ENCODE measurements at regions not wholly inside any gene's neighbourhood (a gene's known extent, or its start where the extent isn't known, plus 50 kb on each side); places are given as distances from the start of the nearest gene placed in this dataset.

DNA sequence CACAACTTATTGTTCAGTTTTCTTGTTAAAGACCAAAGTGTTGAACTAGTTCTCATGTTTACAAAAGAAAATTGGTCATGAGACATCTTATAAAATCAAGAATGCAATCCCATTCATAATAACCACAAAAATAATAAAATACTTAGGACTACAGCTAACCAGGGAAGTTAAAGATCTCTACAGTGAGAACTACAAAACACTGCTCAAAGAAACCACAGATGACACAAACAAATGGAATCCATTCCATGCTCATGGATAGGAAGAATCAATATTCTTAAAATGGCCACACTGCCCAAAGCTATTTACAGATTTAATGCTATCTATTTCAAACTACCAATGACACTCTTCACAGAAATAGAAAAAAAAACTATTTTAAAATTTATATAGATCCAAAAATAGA lies 1354.8 kb upstream of the CDH2 start:
- no peak for DNase-seq (ENCODE audit: low read depth)

DNA sequence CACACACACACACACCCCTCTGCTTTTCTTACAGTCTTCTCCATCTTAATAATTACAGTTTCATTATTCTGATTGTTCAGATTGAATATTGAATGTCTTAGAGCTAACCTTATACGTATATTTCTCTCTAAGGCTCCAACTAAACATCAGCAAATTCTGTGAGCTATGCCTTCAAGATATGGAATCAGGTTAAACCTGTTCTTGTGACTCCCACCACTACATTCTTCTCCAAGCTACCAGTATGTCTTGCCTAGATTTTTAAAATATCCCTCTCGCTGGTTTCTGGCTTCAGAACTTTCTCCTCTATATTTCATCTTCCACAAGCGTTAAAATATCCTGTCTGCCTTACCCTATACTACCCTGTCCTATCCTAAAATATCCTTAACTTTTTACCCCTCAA lies 1346.4 kb upstream of the CDH2 start:
- no peak for DNase-seq (ENCODE audit: low read depth)

DNA sequence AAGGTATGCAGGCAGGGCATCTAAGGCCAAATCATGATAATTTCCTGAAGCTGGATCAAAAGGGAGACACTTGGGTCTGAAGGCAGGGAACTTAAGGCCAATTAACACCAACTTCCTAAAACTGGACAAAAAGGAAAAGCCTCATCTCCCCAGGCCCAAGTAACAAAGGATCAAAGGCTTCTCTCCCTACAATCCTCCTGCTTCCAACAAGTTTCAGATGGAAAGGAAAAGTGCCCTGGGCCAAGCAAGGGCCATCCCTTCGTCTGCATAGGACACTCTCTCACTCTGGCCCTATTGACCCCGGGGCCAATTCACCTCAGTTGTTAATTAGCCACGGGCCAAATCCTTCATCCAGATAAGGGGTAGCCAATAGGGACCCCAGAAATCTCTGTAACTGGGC lies 1335.8 kb upstream of the CDH2 start:
- DNase-seq (ENCODE audit: low read depth): no peak

DNA sequence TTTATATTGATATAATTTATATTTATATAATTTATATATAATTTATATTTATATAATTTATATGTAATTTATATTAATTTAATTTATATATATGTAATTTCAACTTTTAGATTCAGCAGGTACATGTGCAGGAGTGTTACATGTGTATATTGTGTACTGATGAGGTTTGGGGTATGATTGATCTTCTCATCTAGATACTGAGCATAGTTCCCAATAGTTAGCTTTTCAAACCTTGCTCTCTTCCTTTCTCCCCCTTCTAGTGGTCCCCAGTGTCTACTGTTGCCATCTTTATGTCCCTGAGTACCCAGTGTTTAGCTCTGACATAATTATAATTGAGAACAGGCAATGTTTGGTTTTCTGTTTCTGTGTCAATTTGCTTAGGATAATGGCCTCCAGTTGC lies 1335.3 kb upstream of the CDH2 start:
- no peak for DNase-seq (ENCODE audit: low read depth)

DNA sequence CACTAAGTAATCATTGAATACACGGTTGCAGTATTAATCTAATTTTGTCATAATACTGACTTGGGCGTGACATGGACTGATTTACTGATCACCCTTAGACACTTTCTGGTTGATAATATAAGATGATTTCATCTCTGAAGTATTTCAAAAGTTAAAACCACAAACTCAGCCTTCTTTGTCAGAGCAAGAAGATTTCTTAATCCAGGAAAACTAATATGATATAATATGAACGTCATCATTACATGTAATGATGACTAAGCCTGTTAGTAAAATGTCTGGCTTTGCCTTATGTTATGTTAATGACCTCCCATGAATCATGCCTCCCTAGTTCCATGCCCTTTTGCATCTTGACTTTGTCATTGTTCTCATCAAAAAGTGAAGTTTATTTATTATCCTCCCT lies 1325.0 kb upstream of the CDH2 start:
- DNase-seq (ENCODE audit: low read depth): peak; percentile 53

DNA sequence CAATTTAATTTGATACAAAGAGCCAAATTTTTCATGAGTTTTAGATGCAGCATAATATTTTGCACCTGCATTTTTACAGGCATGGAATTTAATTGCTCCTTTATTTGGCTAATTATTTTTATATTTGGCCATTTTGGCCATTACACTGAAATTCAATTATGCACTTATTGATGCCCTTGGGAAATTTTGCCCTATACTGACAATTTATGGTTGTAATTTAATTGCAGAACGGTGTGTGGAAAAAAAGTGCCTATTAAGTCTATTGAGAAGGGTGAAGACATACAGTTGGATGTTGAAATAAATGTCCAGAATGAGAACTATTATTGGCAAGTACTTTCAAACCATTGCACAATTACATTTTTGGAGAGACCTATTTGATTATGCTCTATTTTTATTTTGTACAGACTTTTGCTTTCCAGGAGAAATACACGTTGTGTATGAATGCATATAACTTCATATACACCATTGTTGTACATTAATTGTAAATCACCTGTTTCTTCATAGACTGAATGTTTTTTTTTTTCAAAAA lies 1319.3 kb upstream of the CDH2 start:
- DNase-seq (ENCODE audit: low read depth): no peak

DNA sequence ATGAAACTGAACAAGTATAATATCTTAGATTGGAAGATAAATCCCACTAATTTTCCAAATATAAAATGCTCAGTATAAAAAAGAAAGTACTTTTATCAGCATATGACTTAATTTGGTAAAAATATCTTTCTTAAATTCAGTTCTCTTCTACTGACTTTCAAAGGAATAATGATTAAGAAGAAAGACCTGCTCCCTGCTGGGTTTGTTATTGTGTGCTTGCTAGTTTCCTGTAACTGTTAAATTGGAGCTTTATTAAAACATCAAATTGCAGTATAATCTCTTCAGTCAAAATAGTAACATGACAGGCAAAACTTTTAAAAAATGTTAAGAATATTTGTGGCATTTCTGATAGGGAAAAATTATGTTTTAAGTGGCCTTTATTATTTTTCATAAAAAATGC lies 1317.4 kb upstream of the CDH2 start:
- DNase-seq (ENCODE audit: low read depth): no peak

DNA sequence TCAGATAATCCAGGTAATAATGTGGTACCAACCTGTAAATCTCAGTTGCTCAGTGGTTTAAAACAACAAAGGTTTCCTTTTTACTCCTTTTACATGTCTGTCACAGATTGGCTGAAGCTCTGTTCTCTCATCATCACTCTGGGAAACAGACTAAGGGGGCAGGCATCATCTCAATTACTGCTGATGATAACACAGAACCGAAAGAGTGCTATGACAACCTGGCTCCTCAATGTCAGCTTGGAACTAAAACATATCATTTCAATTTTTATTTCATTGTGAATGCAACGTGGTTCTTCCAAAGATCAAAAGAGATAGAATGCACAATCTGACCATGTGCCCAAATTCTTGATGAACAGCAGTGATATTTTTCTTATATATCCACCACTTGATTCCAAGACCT lies 1315.0 kb upstream of the CDH2 start:
- DNase-seq (ENCODE audit: low read depth): no peak

DNA sequence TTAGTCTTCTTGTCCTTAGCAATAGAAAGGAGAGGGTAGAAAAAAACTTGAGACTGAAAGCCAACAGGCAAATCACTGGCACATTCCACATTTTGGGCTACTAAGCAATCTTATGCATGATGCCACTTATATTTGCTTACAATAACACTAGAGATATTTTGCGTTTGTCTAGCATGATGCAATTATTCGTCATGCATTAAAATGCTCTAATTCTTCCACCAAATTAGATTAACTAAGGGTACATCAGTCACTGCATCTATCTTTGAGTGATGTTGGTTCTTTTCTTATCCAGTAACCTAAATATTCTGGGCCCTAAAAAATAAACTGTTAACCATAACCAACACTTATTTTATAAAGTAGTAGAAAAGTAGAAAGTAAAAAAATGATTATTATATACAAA lies 1311.7 kb upstream of the CDH2 start:
- DNase-seq (ENCODE audit: low read depth): no peak

DNA sequence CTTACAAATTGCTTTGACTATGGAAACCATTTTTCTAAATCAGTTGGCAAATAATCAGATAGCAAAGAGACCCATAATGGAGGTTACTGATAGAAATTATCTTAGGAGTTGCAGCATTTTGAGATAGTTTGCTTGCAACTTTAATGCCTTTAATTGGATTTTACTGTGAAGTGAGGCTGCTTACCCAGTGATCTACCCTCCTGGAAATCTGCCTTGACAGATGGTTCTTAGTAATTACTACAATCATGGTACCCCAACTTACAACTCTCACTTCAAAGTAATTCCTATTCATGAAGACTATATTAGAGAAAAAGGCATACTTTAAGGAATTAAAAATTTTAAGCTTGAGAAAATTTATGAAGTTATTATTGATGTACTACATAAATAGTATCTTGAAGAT lies 1288.6 kb upstream of the CDH2 start:
- DNase-seq (ENCODE audit: low read depth): no peak

DNA sequence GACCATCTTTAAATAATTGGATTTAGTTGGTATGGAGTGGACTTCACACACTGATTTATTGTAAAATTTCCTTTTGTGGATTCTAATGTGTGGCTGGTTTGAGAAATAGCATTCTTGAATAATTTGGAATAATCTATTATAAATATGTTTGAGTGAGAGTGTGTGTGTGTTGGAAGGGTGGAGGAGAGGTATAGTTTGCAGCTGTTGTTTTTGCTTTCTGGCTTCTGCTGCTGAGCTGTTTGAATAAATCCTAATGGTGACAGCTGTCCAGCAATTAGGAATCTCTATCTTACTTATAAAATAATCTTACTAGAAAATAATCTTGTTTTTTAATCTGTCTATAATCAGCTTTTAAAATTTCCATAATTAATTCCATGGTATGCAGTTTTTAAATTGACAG lies 1283.0 kb upstream of the CDH2 start:
- DNase-seq (ENCODE audit: low read depth): no peak

DNA sequence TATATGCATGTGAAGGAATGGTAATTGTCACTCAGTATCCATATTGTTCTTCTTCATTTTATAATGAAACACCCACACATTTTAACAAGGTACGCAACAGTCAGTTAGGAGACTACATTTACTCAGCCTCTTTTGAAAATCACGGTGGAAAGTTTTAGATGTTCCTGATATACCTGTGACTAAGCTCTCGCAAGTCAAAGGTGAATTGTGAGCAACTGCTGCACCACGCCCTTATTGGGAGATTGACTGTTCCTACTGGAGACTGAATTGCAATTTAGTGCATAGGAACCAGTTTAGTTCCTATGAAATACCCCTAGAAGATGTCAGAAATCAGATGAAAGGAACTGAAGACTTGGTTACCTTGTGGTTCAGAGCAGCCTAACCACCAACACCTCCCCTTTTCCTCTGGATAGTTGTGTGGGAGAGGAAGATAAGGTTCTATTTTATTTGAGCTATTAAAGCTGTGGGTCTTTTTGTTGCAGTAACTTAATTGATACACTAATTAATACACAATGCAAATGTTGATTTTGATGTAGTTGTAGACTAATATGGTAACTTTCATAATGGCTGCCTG lies 1280.5 kb upstream of the CDH2 start:
- no peak for DNase-seq (ENCODE audit: low read depth)

DNA sequence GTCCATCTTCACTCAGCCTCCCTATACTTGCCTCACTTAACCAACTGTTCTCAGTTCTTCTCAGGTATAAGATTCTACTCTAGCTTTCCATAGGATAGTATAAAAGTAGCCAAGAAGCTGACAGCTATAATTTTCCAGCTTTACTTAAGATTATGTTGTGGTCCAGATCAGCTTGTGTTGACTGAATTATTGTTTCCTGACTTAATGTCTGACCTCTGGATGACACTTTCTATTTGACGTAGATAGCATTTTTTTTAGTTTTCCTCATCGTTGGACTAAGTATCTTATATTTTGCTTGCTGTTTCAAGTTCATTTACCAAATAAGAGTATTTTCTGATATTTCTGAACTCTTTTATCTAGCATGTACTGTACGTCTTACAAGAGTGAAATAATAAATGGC lies 1272.5 kb upstream of the CDH2 start:
- no peak for DNase-seq (ENCODE audit: low read depth)

DNA sequence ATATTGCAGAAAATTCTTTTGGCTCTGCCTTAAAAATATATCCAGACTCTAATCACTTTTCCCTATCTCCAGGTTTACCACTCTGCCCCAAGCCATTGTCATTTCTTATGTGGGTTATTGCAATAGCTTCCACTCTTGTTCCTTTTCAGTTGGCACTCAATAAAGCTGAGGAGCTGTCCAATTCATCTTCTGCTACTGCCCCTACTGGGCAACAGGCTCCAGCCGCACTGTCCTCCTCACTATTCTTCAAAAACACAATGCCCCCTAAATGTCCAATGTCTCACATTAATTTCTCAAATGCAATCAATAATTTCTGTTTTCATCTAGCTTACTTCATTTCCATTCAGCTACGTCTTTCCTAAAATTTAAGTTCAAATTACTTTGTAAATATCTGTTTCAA lies 1262.5 kb upstream of the CDH2 start:
- no peak for DNase-seq (ENCODE audit: low read depth)

DNA sequence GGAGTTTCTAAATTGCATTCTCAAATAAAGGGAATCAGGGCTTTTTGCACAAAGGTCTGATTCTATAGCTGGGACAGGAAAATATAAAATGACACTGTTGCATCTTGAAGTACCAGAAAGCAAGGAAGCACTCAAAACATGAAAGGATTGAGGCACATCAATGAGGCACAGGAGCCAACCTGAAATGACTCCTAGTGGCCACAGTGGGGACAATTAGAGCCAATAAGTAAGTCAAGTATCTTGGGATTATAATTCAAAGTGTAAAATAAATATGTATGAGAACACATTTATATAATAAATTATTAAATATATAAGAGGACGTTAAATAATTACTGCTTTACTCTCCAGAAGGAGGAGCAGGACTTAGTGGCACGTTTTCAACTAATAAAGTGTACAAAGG lies 1259.5 kb upstream of the CDH2 start:
- no peak for DNase-seq (ENCODE audit: low read depth)

DNA sequence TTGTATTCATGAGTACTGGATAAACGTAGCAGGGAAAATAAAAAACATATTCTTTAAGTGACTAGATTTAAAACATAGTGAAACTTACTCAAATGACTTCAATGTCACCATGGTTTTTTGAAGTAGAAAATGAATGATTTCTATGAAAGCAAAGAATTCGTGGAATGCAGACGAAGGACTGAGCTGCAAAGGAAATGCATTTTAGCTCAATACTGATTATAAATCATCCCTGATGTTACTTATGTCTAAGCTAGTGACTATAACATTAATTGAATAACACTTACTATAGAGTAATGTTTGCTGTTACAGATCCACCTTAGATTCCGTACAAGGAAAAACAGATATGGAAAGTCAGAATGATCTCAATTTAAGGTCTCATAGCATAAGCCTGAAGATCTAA lies 1257.7 kb upstream of the CDH2 start:
- DNase-seq (ENCODE audit: low read depth): no peak

DNA sequence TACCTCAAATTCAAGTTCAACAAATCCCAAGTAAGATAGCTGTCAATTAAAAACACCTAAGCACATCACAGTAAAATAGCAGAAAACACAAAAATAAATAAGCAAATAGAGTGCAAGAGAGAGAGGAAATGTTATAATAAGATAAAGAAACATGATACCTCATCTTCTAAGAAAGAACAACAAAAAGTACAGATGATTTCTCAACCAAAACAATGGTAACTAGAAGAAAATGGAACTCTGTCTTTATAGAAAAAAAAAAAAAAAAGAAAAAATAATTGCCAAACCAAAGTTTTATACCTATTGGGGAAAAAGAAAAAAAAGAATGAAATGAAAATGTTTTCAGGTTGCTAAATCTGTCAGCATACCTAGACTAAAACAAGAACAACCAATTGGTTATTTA lies 1253.5 kb upstream of the CDH2 start:
- no peak for DNase-seq (ENCODE audit: low read depth)

DNA sequence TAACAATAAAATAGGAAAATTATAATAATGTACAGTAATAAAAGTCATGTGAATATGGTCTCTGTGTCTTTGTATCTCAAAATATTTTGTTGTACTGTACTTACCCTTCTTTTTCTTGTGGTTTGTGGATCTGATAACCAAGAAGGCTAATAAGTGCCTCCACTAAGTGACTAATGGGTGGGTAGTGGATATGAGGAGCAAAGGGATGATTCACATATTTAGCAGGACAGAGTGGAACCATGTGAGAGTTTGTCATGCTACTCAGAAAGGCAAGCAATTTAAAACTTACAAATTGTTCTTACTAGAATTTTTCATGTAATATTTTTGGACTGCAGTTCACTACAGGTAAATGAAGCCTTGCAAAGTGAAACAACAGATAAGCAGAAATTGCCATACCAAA lies 1241.2 kb upstream of the CDH2 start:
- DNase-seq (ENCODE audit: low read depth): no peak

DNA sequence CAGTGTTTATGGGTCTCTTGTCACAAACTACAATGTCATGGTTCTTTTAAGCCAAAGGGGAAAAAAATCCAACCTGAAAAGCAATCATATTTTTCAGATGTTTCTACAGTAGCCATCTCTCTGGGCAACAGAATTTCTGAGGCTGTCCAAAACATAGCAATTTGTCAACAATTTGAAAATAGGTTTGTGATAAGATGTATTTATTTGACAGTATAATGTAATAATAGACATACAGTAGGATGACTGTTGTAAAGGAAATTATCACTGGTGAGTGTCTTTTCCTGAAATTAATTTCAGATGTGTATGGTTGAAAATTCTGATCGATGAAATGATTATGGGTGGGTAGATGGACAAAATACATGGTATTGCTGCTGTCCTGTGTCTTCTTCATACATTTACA lies 1230.1 kb upstream of the CDH2 start:
- DNase-seq (ENCODE audit: low read depth): no peak

DNA sequence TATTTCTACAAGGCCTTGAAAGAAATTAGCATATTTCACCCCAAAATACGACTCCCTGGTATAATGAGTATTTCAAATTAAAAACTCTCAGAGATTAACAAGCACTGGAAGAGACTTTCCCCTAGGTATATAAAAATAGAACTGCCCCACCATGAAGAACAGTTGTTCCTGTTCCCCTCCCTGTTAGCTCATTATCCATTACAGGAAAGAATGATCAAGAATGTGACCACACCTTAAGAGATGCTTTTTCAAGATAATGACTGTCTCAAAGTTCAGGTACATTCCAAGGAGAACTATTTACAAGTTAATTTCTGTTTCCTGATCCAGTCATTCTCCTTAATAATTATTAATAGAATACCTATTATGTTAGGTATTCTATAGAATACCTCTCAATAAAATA lies 1220.6 kb upstream of the CDH2 start:
- DNase-seq (ENCODE audit: low read depth): no peak

DNA sequence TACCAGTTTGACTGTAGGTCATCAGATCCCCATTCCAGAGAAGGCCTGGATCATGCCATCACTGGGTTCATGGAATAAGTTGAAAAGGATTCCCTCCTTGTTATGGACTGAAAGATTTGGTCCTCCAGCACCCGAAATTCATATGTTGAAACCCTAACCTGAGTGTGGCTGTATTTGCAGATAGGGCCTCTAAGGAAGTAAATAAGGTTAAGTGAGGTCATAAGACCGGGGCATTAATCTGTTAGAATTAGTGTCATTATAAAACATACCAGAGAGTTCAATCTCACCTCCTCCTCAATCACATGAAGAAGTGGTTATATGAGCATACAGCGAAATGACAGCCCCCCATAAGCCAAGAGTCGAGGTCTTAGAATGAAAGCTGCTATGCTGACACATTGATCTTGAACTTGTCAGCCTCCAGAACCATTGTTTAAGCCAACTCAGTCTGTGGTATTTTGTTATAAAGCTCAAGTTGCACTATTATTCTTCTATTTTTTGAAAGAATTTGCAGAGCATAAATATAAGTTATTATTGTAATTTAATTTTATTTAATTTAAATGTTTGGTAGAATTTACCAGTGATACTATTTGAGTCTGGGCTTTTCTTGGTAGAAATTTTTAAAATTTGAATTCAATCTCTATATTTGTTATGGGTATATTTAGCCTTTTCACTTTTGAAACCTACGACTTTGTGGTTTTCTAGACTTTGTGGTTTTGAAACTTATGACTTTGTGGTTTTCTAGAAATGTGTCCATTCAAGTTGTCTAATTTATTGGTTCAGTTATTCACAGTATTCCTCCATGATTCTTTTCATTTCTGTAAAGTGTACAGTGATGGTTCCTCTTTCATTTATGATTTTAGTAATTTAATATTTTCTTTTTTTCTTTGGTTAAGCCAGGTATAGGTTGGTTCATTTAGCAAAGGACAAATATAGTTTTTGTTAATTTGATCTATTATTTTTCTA lies 1206.7 kb upstream of the CDH2 start:
- DNase-seq (ENCODE audit: low read depth): no peak

DNA sequence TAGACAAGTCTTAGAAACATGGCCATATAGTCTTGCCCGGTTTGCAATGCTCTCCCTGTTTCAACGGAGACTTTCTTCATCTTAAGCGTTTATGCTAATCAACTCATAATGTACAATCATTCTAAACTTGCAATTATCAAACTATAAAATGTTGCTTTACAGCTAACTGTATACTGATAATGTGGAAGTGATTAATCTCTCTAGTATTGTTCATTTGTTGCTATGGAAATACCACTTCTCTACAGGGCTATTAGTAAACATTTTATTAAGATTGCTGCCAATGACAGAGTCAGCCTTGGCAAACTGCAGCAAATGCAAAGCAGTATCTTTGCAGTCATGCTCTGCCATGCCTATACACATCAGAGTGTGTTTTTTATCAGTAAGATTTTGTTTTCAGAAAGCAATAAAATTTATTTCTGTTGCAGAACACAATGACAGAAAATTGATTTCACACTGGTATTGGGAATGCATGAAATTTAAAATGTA lies 1201.8 kb upstream of the CDH2 start:
- DNase-seq (ENCODE audit: low read depth): no peak

DNA sequence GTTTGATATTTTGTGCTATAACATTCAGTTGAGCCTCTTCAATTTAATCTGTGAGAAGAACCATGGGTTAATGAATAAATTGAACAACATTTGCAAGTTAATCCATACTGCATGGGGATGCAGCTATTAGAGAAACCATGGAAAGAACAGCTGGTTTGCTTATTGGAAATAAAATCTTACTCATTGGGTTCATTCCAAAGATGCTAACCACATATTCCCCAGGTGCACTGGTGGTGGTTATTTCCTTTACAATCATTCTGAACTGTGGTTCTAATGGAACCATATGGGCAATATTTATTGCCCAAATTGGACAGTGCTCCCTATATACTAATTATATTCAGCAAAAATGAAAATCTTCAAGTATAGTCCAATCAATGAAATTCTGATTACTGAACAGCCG lies 1200.4 kb upstream of the CDH2 start:
- no peak for DNase-seq (ENCODE audit: low read depth)

DNA sequence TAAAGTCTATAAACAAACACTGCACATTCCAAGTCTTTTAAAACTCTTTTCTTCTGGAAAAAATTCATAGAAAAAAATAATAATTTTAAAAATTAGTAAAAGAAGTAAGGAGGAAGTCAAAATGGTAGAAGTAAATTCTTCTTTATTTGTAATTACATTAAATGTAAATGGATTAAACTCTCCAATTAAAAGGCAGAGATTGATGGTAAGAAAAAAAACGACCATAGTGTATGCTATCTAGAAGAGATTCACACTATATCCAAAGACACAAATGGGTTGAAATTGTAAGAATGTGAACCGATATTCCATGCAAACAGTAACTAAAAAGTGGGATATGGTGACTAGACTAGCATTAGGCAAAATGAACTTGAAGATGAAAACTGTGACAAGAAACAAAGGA lies 1196.1 kb upstream of the CDH2 start:
- DNase-seq (ENCODE audit: low read depth): no peak
